ENCODE measurements at regions not wholly inside any gene's neighbourhood (a gene's known extent, or its start where the extent isn't known, plus 50 kb on each side); places are given as distances from the start of the nearest gene placed in this dataset.

GRCh38 chr3:127419641-127420553, 132.1 kb upstream of the PRR20G start:
- no peak for DNase-seq (ENCODE audit: low spot score in 2 of 2)
- Histone ChIP-seq H3K36me3 (no peaks in the 10 kb centered on the region), H3K4me1 (no peaks in the 10 kb centered on the region), H3K27me3 (peaks cover 0 to 11% of the 10 kb centered on the region in 2 donors), H3K4me3 (no peak overlapping the region), H3K27ac (no peak overlapping the region), H3K9me3 (no peaks in the 10 kb centered on the region)
- TF ChIP-seq CTCF (IDR thresholded peaks at IDR 0.05), result no peak
- intact Hi-C loops (cut with DNase I; ENCODE audit: low total_unique reads), result no loop called here

GRCh38 chr3:127419182-127419581, 131.3 kb upstream of the PRR20G start:
- no peak for TF ChIP-seq POLR2A (IDR thresholded peaks at IDR 0.05)
- no peak for TF ChIP-seq POLR2AphosphoS5 (IDR thresholded peaks at IDR 0.05)
- TF ChIP-seq CTCF (IDR thresholded peaks at IDR 0.05), result no peak
- Histone ChIP-seq H3K4me3 (no peak overlapping the region), H3K4me1 (no peaks in the 10 kb centered on the region), H3K36me3 (no peaks in the 10 kb centered on the region), H3K27me3 (peaks cover 0 to 11% of the 10 kb centered on the region in 2 donors), H3K9me3 (no peaks in the 10 kb centered on the region), H3K27ac (no peak overlapping the region)
- DNase-seq (ENCODE audit: low spot score in 2 of 2), result no peak
- intact Hi-C loops (cut with DNase I; ENCODE audit: low total_unique reads), result no loop called here

GRCh38 chr3:127418560-127419147, 130.8 kb upstream of the PRR20G start:
- Histone ChIP-seq H3K4me3 (no peak overlapping the region), H3K9me3 (no peaks in the 10 kb centered on the region), H3K36me3 (no peaks in the 10 kb centered on the region), H3K27ac (peak overlapping the region in 1 of 2 donors; percentile 19), H3K27me3 (peaks cover 0 to 11% of the 10 kb centered on the region in 2 donors), H3K4me1 (no peaks in the 10 kb centered on the region)
- no peak for DNase-seq (ENCODE audit: low spot score in 2 of 2)
- no peak for TF ChIP-seq POLR2AphosphoS5 (IDR thresholded peaks at IDR 0.05)
- TF ChIP-seq POLR2A (IDR thresholded peaks at IDR 0.05), result no peak
- no peak for TF ChIP-seq CTCF (IDR thresholded peaks at IDR 0.05)
- intact Hi-C loops (cut with DNase I; ENCODE audit: low total_unique reads), result no loop called here

- Histone ChIP-seq H3K27ac (peak overlapping the region in 1 of 2 donors; percentile 19), H3K27me3 (peaks cover 0 to 11% of the 10 kb centered on the region in 2 donors), H3K9me3 (no peaks in the 10 kb centered on the region), H3K36me3 (no peaks in the 10 kb centered on the region), H3K4me3 (no peak overlapping the region), H3K4me1 (no peaks in the 10 kb centered on the region)
- TF ChIP-seq CTCF (IDR thresholded peaks at IDR 0.05), result no peak
- no peak for TF ChIP-seq POLR2AphosphoS5 (IDR thresholded peaks at IDR 0.05)
- no peak for TF ChIP-seq POLR2A (IDR thresholded peaks at IDR 0.05)
- no peak for DNase-seq (ENCODE audit: low spot score in 2 of 2)
- intact Hi-C loops (cut with DNase I; ENCODE audit: low total_unique reads), result no loop called here
Observed at GRCh38 chr3:127417709-127418559, 130.1 kb upstream of the PRR20G start.

Measured in breast epithelium (tissue), 4 donors.